BLaER1 (cell line): ENCODE measurements at regions not wholly inside any gene's neighbourhood (a gene's known extent, or its start where the extent isn't known, plus 50 kb on each side); places are given as distances from the start of the nearest gene placed in this dataset.

ENCODE experiments used
- H3K27ac ChIP-seq: shearing (Covaris generic); formaldehyde crosslinking; 2 replicates; pipeline ENCODE4 v1.8.1; 2022
- H3K27me3 ChIP-seq: shearing (Covaris generic); formaldehyde crosslinking; 2 replicates; pipeline ENCODE4 v1.8.1; 2022
- H3K36me3 ChIP-seq: shearing (Covaris generic); formaldehyde crosslinking; 2 replicates; pipeline ENCODE4 v1.8.1; 2022
- H3K4me1 ChIP-seq: shearing (Covaris generic); formaldehyde crosslinking; 2 replicates; pipeline ENCODE4 v1.8.1; 2022
- H3K4me2 ChIP-seq: shearing (Covaris generic); formaldehyde crosslinking; 2 replicates; pipeline ENCODE4 v1.8.1; 2022
- H3K4me3 ChIP-seq: shearing (Covaris generic); formaldehyde crosslinking; 2 replicates; pipeline ENCODE4 v1.8.1; 2022
- H3K9ac ChIP-seq: shearing (Covaris generic); formaldehyde crosslinking; 2 replicates; pipeline ENCODE4 v1.8.1; 2022
- H3K9me3 ChIP-seq: shearing (Covaris generic); formaldehyde crosslinking; 2 replicates; pipeline ENCODE4 v1.8.1; 2022
- H4K20me1 ChIP-seq: shearing (Covaris generic); formaldehyde crosslinking; 2 replicates; pipeline ENCODE4 v1.8.1; 2022
- Cebpa-rat ChIP-seq: shearing (Covaris generic); IDR thresholded peaks from 2 replicates; pipeline ENCODE4 v1.8.1; 2022

GRCh38 chr3:147000274-147000673, 395.1 kb upstream of the PLSCR5 start:
- H3K27ac ChIP-seq, result no peak overlapping the region
- no peaks in the 10 kb centered on the region for H3K27me3 ChIP-seq
- TF ChIP-seq Cebpa-rat, result no peak
- H3K4me3 ChIP-seq, result no peak overlapping the region
- H3K4me1 ChIP-seq, result no peaks in the 10 kb centered on the region
- no peak overlapping the region for H3K9ac ChIP-seq
- no peaks in the 10 kb centered on the region for H3K36me3 ChIP-seq
- no peaks in the 10 kb centered on the region for H4K20me1 ChIP-seq
- H3K9me3 ChIP-seq, result no peaks in the 10 kb centered on the region
- H3K4me2 ChIP-seq, result no peak overlapping the region

GRCh38 chr3:146991907-146992306, 386.8 kb upstream of the PLSCR5 start:
- H3K27ac ChIP-seq, result no peak overlapping the region
- H3K9me3 ChIP-seq, result no peaks in the 10 kb centered on the region
- no peak overlapping the region for H3K4me3 ChIP-seq
- H3K4me2 ChIP-seq, result no peak overlapping the region
- H3K36me3 ChIP-seq, result no peaks in the 10 kb centered on the region
- H3K27me3 ChIP-seq, result no peaks in the 10 kb centered on the region
- no peak for TF ChIP-seq Cebpa-rat
- no peaks in the 10 kb centered on the region for H3K4me1 ChIP-seq
- no peaks in the 10 kb centered on the region for H4K20me1 ChIP-seq
- no peak overlapping the region for H3K9ac ChIP-seq

- H3K4me3 ChIP-seq, result no peak overlapping the region
- H3K9ac ChIP-seq, result no peak overlapping the region
- H3K9me3 ChIP-seq, result no peaks in the 10 kb centered on the region
- no peaks in the 10 kb centered on the region for H4K20me1 ChIP-seq
- no peaks in the 10 kb centered on the region for H3K36me3 ChIP-seq
- H3K4me1 ChIP-seq, result no peaks in the 10 kb centered on the region
- no peaks in the 10 kb centered on the region for H3K27me3 ChIP-seq
- no peak overlapping the region for H3K27ac ChIP-seq
- TF ChIP-seq Cebpa-rat, result no peak
- no peak overlapping the region for H3K4me2 ChIP-seq
Observed at GRCh38 chr3:146975476-146975875, 370.3 kb upstream of the PLSCR5 start.

- TF ChIP-seq Cebpa-rat, result no peak
- Histone ChIP-seq H3K27me3 (no peaks in the 10 kb centered on the region), H4K20me1 (no peaks in the 10 kb centered on the region), H3K4me3 (no peak overlapping the region), H3K36me3 (no peaks in the 10 kb centered on the region), H3K27ac (no peak overlapping the region), H3K4me2 (no peak overlapping the region), H3K9me3 (no peaks in the 10 kb centered on the region), H3K9ac (no peak overlapping the region), H3K4me1 (no peaks in the 10 kb centered on the region)
Observed at GRCh38 chr3:146975032-146975431, 369.9 kb upstream of the PLSCR5 start.

GRCh38 chr3:146974001-146974400, 368.9 kb upstream of the PLSCR5 start:
- no peaks in the 10 kb centered on the region for H3K9me3 ChIP-seq

GRCh38 chr3:146972726-146973125, 367.6 kb upstream of the PLSCR5 start:
- no peak overlapping the region for H3K27ac ChIP-seq

More at GRCh38 chr3:146974001-146974400, 368.9 kb upstream of the PLSCR5 start:
- Histone ChIP-seq H3K9ac (no peak overlapping the region), H3K4me3 (no peak overlapping the region), H3K27me3 (no peaks in the 10 kb centered on the region), H3K4me1 (no peaks in the 10 kb centered on the region), H3K4me2 (no peak overlapping the region), H4K20me1 (no peaks in the 10 kb centered on the region), H3K36me3 (no peaks in the 10 kb centered on the region), H3K27ac (no peak overlapping the region)
- no peak for TF ChIP-seq Cebpa-rat

GRCh38 chr3:146970236-146970635, 365.1 kb upstream of the PLSCR5 start:
- Histone ChIP-seq H3K27ac (no peak overlapping the region), H3K9me3 (no peaks in the 10 kb centered on the region), H3K27me3 (no peaks in the 10 kb centered on the region), H3K4me3 (no peak overlapping the region), H3K4me2 (no peak overlapping the region), H3K9ac (no peak overlapping the region), H3K36me3 (no peaks in the 10 kb centered on the region), H3K4me1 (no peaks in the 10 kb centered on the region), H4K20me1 (no peaks in the 10 kb centered on the region)
- TF ChIP-seq Cebpa-rat, result no peak

More at GRCh38 chr3:146972726-146973125, 367.6 kb upstream of the PLSCR5 start:
- no peak overlapping the region for H3K9ac ChIP-seq
- no peaks in the 10 kb centered on the region for H3K9me3 ChIP-seq
- no peak overlapping the region for H3K4me3 ChIP-seq
- H3K36me3 ChIP-seq, result no peaks in the 10 kb centered on the region
- TF ChIP-seq Cebpa-rat, result no peak
- H4K20me1 ChIP-seq, result no peaks in the 10 kb centered on the region
- no peaks in the 10 kb centered on the region for H3K4me1 ChIP-seq
- H3K4me2 ChIP-seq, result no peak overlapping the region
- no peaks in the 10 kb centered on the region for H3K27me3 ChIP-seq

GRCh38 chr3:146969356-146969755, 364.2 kb upstream of the PLSCR5 start:
- H3K9me3 ChIP-seq, result no peaks in the 10 kb centered on the region
- H3K9ac ChIP-seq, result no peak overlapping the region
- H3K27ac ChIP-seq, result no peak overlapping the region
- H3K4me1 ChIP-seq, result no peaks in the 10 kb centered on the region
- no peaks in the 10 kb centered on the region for H3K36me3 ChIP-seq
- H3K4me3 ChIP-seq, result no peak overlapping the region
- H4K20me1 ChIP-seq, result no peaks in the 10 kb centered on the region
- no peak for TF ChIP-seq Cebpa-rat
- H3K27me3 ChIP-seq, result no peaks in the 10 kb centered on the region
- H3K4me2 ChIP-seq, result no peak overlapping the region

GRCh38 chr3:146968204-146968651, 363.1 kb upstream of the PLSCR5 start:
- Histone ChIP-seq H4K20me1 (no peaks in the 10 kb centered on the region), H3K4me1 (no peaks in the 10 kb centered on the region), H3K4me3 (no peak overlapping the region), H3K4me2 (no peak overlapping the region), H3K36me3 (no peaks in the 10 kb centered on the region), H3K27me3 (no peaks in the 10 kb centered on the region), H3K27ac (no peak overlapping the region), H3K9me3 (no peaks in the 10 kb centered on the region), H3K9ac (no peak overlapping the region)
- no peak for TF ChIP-seq Cebpa-rat

GRCh38 chr3:146967783-146968182, 362.6 kb upstream of the PLSCR5 start:
- Histone ChIP-seq H4K20me1 (no peaks in the 10 kb centered on the region), H3K27ac (no peak overlapping the region), H3K4me1 (no peaks in the 10 kb centered on the region), H3K9ac (no peak overlapping the region), H3K4me3 (no peak overlapping the region), H3K4me2 (no peak overlapping the region), H3K27me3 (no peaks in the 10 kb centered on the region), H3K9me3 (no peaks in the 10 kb centered on the region), H3K36me3 (no peaks in the 10 kb centered on the region)
- TF ChIP-seq Cebpa-rat, result no peak

GRCh38 chr3:146966124-146966523, 361.0 kb upstream of the PLSCR5 start:
- no peaks in the 10 kb centered on the region for H3K4me1 ChIP-seq
- H3K36me3 ChIP-seq, result no peaks in the 10 kb centered on the region
- TF ChIP-seq Cebpa-rat, result no peak

More at GRCh38 chr3:146966124-146966523, 361.0 kb upstream of the PLSCR5 start:
- Histone ChIP-seq H4K20me1 (no peaks in the 10 kb centered on the region), H3K9ac (no peak overlapping the region), H3K9me3 (no peaks in the 10 kb centered on the region), H3K4me2 (no peak overlapping the region), H3K27ac (no peak overlapping the region), H3K4me3 (no peak overlapping the region), H3K27me3 (no peaks in the 10 kb centered on the region)
